Stimulated activated CD8-positive, alpha-beta memory T cell treated with anti-CD3 and anti-CD28 coated beads, Interleukin-15, amount 100 ng/mL, for 4 hours (primary cell): ENCODE measurements at regions not wholly inside any gene's neighbourhood (a gene's known extent, or its start where the extent isn't known, plus 50 kb on each side); places are given as distances from the start of the nearest gene placed in this dataset.
"Not testable (repeated sequence)": the region's sequence is repeated elsewhere in the genome, so short reads cannot be mapped to it uniquely, and the experiment has no call there.

Source experiments
- DNase-seq, 2 donors: peaks; one replicate each; pipeline ENCODE4 v3.0.0-alpha.2; 2020; ENCODE audit warnings: low read depth in 2 of 2

GRCh38 chr2:131584380-131584779 lies 56.7 kb downstream of the CCDC74A start:
- no peak for DNase-seq

DNA sequence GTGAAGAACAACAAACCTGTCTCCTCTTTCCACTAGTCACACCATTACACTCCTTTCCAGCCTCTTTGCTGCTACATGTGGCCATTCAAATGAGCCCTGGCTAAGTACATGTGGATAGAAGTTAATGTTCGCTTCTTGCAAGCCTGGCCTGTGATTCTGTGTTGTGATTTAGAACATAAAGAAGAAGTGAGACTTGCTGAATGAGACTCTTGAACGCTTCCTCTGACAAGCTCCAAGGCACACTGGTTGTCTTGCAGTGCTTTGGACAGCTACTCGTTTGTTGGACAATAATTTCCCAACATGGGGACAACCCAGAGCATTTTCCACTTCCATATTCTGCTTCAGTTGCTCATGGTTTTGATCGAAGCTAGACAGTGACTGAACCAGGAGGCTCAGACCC lies 57.3 kb downstream of the CCDC74A start:
- no peak for DNase-seq

DNA sequence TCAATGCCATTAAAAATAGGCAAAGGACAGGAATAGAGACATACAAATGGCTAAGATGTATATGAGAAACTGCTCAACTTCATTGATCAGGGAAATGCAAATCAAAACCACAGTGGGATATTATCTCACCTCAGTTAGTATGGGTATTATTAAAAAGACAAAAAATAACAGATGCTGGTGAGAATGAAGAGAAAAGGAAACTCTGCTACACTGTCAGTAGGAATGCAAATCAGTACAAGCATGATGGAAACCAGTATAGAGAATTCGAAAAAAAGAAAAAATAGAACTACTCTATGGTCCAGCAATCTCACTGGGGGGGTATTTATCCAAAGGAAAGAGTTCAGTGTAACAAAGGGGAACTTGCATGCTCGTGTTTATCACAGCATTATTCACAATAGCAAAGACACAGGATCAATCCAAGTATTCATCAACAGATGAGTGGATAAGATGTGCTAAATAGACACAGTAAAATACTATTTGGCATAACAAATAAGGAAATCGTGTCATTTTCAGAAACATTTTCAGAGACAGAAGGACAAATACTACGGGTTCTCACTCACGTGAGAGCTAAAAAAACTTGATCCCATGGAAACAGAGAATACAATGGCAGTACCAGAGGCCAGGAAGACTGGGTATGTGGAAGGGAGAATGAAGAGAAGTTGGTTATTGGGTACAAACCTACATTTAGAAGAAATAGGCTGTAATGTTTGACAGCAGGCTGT lies 60.6 kb downstream of the CCDC74A start:
- no peak for DNase-seq

DNA sequence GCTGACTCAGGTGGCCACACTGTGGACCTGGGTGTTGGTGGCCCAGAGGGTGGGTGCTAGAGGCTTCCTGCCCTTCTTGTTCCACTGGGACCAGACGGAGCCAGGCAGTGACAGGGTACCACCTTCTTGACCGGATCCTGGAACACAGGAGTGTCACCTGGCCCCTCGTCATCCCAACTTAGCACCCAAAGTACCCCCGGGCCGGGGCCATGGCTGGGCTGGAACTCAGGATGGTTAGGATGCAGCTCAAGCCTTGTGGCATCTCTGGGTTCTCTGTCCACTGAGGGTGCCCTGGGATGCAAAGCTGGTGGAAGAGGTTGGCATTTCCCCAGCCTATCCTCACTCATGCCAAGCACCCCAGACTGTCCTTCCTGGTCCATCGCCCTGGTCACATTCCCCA lies 61.4 kb downstream of the CCDC74A start:
- DNase-seq, result not testable (repeated sequence)

DNA sequence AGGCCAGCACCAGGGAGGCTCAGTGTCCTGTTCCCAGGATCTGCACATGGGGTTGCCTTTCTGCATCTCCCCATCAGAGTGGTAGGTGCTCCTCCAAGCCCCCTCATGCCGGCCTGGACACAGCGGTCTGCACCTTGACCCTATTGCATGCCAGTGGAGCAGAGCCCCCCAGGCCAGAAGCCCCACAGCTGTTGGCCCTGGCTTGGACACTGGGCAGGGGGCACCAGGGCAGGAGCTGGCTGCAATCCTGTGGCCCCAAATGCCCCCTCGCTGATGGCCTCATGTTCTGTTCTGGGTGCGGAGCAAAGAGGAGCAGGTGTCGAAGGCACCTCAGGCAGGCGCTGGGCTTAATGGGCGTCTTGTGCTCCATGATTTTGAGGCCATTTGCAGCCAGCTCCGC lies 62.7 kb downstream of the CCDC74A start:
- DNase-seq, result no peak

DNA sequence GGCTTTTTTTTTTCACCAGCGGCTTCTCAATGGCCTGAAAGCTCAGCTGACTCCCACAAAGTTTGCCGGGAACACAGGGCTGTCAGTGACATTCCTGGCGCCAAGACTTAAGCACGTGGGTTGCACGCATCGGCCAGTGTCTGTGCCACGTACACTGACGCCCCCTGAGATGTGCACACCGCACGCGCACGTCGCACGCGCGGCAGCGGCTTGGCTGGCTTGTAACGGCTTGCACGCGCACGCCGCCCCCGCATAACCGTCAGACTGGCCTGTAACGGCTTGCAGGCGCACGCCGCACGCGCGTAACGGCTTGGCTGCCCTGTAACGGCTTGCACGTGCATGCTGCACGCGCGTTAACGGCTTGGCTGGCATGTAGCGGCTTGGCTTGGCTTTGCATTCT lies 63.2 kb downstream of the CCDC74A start:
- no peak for DNase-seq

GRCh38 chr2:131596561-131596960 lies 68.9 kb downstream of the CCDC74A start:
- DNase-seq, result not testable (repeated sequence)

GRCh38 chr2:131602444-131602843 lies 74.8 kb downstream of the CCDC74A start:
- not testable (repeated sequence) for DNase-seq

- not testable (repeated sequence) for DNase-seq
These were observed 77.0 kb downstream of the CCDC74A start for GRCh38 chr2:131604652-131605051.

GRCh38 chr2:131606366-131606765 lies 78.7 kb downstream of the CCDC74A start:
- not testable (repeated sequence) for DNase-seq

DNA sequence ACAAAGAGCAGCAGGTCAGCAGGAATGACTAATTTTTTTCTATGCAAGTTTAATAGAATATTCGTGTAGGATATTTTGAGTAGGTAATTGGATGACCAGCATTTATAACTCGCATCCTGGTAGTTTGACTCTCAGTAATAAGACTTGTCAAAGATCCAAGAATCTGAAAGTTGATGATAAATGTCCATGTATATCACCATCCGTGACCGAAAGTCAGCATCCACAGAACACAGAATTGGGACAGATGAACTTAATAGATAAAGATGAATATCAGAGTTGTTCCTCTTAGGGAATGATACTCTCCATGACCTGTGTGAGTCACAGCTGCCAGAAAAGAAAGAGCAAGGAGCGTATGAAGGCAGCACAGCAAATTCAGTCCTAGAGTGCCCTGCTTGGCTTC lies 79.4 kb downstream of the CCDC74A start:
- not testable (repeated sequence) for DNase-seq

DNA sequence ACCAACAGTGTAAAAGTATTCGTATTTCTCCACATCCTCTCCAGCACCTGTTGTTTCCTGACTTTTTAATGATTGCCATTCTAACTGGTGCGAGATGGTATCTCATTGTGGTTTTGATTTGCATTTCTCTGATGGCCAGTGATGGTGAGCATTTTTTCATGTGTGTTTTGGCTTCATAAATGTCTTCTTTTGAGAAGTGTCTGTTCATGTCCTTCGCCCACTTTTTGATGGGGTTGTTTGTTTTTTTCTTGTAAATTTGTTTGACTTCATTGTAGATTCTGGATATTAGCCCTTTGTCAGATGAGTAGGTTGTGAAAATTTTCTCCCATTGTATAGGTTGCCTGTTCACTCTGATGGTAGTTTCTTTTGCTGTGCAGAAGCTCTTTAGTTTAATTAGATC lies 86.9 kb downstream of the CCDC74A start:
- not testable (repeated sequence) for DNase-seq

DNA sequence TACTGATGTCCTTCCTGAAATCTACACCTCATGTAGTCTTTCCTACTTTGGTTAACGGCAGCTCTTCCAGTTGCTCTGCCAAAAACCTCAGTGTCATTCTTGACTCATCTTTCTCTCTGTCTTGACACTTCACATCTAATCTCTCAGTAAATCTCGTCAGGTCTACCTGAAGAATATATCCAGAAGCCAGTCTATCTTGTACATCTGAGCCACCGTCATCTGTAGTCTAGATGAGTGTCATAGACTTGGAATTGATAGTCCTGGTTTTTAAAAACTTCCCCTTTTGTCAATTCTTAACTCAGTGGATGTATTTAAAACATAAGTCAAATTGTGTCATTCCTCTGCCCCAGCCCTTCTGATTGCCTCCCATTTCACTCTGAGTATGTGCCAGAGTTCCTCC lies 90.6 kb downstream of the CCDC74A start:
- not testable (repeated sequence) for DNase-seq

DNA sequence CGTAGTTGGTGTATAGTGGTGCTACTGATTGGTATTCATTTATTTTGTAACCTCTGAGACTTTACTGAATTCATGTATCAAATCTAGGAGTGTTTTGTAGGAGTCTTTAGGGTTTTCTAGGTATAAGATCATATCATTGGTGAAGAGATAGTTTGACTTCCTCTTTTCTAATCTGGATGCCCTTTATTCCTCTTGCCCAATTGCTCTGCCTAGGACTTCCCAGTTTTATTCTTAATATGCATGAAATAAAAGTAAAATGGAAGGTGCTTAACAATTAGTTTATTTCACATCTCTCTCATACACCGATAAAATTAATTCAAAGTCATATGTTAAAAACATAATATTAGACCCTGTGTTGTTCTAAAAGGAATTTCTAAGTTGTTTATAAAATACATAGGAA lies 95.2 kb downstream of the CCDC74A start:
- not testable (repeated sequence) for DNase-seq

- not testable (repeated sequence) for DNase-seq
These were observed 98.3 kb downstream of the CCDC74A start for GRCh38 chr2:131626011-131626410.

GRCh38 chr2:131626565-131626964 lies 98.9 kb downstream of the CCDC74A start:
- DNase-seq, result not testable (repeated sequence)

DNA sequence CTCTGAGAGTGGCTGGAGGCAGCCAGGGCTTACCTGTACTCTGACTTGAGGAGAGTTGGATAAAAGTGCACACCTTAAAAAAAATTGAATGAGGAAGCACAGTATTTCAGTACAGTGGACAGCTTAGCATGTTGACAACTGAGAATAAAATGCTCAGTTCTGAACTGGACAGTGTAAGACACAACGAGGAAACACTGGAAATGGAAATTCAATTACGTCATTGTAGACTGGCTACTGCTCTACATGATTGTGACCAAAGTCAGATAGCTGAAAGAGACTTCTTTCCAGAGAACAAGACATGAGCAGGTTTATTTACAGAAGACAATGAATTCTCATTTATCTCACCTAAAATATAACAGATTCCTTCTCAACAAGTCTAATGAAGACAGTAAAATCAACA lies 100.1 kb downstream of the CCDC74A start:
- DNase-seq, result not testable (repeated sequence)

DNA sequence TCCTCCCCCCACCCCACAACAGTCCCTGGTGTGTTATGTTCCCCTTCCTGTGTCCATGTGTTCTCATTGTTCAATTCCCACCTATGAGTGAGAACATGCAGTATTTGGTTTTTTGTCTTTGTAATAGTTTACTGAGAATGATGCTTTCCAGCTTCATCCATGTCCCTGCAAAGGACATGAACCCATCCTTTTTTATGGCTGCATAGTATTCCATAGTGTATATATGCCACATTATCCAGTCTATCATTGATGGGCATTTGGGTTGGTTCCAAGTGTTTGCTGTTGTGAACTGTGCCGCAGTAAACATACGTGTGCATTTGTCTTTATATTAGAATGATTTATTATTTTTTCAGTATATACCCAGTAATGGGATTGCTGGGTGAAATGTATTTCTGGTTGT lies 104.0 kb downstream of the CCDC74A start:
- DNase-seq, result not testable (repeated sequence)

GRCh38 chr2:131633405-131633804 lies 105.7 kb downstream of the CCDC74A start:
- not testable (repeated sequence) for DNase-seq

GRCh38 chr2:131633827-131634695 lies 106.4 kb downstream of the CCDC74A start:
- DNase-seq, result not testable (repeated sequence)

DNA sequence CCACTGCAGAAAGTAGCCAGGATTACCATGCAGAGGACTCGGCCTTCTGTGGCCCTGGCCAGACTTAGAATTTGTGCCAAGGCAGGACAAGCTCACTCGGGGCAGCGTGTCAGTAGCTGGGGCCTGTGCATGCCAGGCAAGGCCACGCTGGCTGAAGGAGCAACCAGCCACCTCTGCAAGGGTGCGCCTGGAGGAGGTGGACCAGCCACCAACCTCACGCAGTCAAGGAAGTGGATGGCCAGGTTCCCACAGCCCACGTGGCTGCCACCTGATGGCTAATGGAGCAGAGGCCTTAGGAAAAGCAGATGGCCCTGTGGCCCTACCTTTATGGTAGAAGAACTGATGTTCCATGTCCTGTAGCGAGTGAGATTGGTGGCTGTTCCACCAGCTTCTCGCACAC lies 107.9 kb downstream of the CCDC74A start:
- DNase-seq, result no peak

DNA sequence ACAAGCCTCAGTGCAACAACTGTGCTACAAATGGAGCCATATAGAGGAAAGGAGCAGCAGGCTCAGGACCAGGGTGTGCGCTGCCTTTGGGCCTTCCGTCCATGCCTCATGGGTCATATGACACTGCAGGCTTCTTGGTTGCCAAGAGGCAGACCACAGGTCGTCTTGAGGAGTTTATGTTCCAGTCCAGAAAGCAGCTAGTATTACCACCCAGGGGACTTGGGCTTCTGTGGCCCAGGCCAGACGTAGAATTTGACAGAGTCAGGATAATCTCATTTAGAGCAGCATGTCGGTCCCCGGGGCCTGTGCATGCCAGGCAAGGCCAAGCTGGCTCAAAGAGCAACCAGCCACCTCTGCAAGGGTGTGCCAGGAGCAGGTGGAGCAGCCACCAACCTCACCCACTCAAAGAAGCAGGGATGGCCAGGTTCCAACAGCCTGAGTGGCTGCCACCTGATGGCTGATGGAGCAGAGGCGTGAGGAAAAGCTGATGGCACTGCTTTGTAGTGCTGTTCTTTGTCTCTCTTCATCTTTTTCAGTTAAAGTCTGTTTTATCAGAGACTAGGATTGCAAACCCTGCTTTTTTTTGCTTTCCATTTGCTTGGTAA lies 109.1 kb downstream of the CCDC74A start:
- not testable (repeated sequence) for DNase-seq
